Keratinocyte (primary cell): ENCODE measurements at regions not wholly inside any gene's neighbourhood (a gene's known extent, or its start where the extent isn't known, plus 50 kb on each side); places are given as distances from the start of the nearest gene placed in this dataset.

ENCODE experiments used
- EZH2 ChIP-seq: IDR thresholded peaks from one replicate; pipeline ENCODE4 v1.6.1; 2012; ENCODE audit warnings: inconsistent platforms, mild to moderate bottlenecking, low read length, moderate library complexity
- TF ChIP-seq, protein P1 (sequence below), 3 experiments: IDR thresholded peaks in 1 of 3; conservative IDR thresholded peaks in 1 of 3; optimal IDR thresholded peaks in 1 of 3; 2 replicates in 2 of 3; 3 replicates in 1 of 3; pipeline versions ENCODE3 to v1.5.1; 2011; ENCODE audit warnings: low read length in 3 of 3, mild to moderate bottlenecking in 3 of 3, moderate library complexity in 2 of 3, control low read depth in 1 of 3, inconsistent platforms in 1 of 3; ENCODE audit not compliant: insufficient read depth in 2 of 3; ENCODE audit errors: extremely low read depth in 1 of 3

- TF ChIP-seq, protein P1, sequence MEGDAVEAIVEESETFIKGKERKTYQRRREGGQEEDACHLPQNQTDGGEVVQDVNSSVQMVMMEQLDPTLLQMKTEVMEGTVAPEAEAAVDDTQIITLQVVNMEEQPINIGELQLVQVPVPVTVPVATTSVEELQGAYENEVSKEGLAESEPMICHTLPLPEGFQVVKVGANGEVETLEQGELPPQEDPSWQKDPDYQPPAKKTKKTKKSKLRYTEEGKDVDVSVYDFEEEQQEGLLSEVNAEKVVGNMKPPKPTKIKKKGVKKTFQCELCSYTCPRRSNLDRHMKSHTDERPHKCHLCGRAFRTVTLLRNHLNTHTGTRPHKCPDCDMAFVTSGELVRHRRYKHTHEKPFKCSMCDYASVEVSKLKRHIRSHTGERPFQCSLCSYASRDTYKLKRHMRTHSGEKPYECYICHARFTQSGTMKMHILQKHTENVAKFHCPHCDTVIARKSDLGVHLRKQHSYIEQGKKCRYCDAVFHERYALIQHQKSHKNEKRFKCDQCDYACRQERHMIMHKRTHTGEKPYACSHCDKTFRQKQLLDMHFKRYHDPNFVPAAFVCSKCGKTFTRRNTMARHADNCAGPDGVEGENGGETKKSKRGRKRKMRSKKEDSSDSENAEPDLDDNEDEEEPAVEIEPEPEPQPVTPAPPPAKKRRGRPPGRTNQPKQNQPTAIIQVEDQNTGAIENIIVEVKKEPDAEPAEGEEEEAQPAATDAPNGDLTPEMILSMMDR (optimal IDR thresholded peaks at IDR 0.05 in 1 of 3, IDR thresholded peaks at IDR 0.05 in 1 of 3, conservative IDR thresholded peaks at IDR 0.05 in 1 of 3; ENCODE audit: extremely low read depth in 1 of 3, insufficient read depth in 2 of 3, low read length in 3 of 3): no peak
- TF ChIP-seq EZH2: no peak
Observed at GRCh38 chr6:81475646-81476045, 276.8 kb downstream of the TENT5A start.
